AG09319 (cell line): ENCODE measurements at regions not wholly inside any gene's neighbourhood (a gene's known extent, or its start where the extent isn't known, plus 50 kb on each side); places are given as distances from the start of the nearest gene placed in this dataset.

Experiments
- DNase-seq: peaks from one replicate; pipeline ENCODE4 v3.0.0-alpha.2; 2010; ENCODE audit warnings: low read depth; ENCODE audit errors: extremely low read depth
- TF ChIP-seq, protein P1 (sequence below): IDR thresholded peaks from 2 replicates; pipeline ENCODE4 v1.5.1; 2011; ENCODE audit warnings: low read depth, mild to moderate bottlenecking, inconsistent platforms, low read length, moderate library complexity

DNA sequence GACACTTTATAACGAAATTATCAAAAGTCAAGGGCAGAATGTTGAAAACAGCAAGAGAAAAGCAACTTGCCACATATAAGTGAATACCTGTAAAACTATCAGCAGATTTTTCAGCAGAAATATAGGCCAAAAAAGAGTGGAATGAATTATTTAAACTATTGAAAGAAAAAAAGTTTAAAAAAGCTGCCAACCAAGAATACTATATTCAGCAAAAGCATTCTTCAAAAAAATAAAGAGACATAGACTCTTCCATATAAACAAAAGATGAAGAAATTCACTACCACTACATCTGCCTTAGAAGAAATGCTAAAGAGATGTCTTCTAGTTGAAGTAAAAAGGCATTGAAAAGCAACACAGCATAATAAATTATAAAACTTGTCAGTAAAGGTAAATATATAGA, 80.6 kb upstream of the CPNE8 start:
- no peak for DNase-seq
- TF ChIP-seq, protein P1, sequence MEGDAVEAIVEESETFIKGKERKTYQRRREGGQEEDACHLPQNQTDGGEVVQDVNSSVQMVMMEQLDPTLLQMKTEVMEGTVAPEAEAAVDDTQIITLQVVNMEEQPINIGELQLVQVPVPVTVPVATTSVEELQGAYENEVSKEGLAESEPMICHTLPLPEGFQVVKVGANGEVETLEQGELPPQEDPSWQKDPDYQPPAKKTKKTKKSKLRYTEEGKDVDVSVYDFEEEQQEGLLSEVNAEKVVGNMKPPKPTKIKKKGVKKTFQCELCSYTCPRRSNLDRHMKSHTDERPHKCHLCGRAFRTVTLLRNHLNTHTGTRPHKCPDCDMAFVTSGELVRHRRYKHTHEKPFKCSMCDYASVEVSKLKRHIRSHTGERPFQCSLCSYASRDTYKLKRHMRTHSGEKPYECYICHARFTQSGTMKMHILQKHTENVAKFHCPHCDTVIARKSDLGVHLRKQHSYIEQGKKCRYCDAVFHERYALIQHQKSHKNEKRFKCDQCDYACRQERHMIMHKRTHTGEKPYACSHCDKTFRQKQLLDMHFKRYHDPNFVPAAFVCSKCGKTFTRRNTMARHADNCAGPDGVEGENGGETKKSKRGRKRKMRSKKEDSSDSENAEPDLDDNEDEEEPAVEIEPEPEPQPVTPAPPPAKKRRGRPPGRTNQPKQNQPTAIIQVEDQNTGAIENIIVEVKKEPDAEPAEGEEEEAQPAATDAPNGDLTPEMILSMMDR = no peak

DNA sequence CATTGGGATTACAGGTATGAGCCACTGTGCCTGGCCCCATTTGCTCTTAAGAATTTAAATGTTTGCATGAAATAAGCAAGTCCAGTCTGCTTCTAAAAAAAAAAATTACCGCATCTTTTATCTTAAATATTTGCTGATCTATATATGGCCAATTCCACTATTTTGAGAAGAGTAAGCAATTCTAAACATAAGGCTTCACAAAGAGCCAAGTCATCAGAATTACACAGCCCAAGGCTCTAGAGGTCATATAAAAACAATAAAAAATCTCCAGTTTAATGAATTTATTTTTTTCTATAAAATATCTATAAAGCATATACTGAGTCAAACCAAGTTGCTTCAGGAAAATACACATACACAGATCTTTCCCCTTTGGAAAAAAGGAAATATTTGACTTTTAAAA, 79.0 kb upstream of the CPNE8 start:
- no peak for DNase-seq
- TF ChIP-seq, protein P1 = no peak

DNA sequence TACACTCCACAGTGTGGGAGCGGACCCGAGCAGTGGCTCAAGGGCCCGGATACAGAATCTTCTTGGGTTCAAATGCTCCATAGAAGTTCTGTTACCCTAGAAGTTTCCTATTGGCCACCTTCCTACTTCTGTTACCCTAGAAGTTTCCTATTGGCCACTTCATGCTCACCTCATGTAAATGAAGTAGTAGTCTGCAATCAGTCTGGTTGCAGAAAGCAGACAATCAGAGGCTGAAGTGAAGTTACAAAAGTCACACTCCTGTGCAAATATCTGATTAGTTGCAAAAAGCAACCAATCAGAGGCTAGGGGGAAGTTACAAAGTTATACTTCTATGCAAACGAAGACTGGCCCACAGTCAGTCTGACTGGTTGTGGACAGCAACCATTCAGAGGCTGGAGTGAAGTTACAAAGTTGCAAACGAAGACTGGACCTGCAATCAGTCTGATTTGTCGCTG, 77.8 kb upstream of the CPNE8 start:
- DNase-seq = no peak
- TF ChIP-seq, protein P1 = no peak

DNA sequence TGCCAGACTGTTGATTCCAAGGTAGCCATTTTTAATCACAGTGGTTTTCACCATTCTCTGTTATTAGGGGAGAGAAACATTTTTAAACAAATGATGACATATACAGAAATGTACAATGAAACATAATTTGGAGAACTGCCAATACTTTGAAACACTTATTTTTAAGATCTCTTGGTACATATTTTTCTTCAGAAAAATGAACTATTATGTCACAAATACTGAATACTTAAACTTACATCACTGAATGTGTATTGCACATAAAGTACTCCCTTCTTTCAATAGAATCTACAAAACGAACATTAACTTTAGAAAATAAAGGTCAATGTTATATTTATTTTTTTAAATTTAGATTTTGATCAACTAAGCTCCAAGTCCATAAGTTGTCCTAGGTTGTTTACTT, 71.7 kb upstream of the CPNE8 start:
- TF ChIP-seq, protein P1 = no peak
- no peak for DNase-seq

DNA sequence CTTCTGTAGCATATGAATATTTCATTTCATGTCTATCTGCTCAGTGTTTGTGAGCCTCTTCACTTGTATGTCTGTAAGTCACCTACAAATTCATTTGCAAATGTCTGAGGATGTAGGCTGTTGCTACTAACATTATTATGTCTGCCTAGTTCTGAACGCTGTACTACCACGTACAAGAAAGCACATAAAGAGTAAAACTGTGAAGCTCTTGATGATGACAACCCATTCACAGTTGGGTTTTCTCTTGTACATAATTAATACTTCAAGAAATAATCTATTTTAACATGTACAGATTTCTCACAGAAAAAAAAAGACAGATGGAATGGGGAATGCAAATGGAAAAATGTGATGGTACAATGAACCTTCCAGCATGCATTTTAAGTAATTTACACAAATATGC, 64.3 kb upstream of the CPNE8 start:
- TF ChIP-seq, protein P1 = no peak
- no peak for DNase-seq

DNA sequence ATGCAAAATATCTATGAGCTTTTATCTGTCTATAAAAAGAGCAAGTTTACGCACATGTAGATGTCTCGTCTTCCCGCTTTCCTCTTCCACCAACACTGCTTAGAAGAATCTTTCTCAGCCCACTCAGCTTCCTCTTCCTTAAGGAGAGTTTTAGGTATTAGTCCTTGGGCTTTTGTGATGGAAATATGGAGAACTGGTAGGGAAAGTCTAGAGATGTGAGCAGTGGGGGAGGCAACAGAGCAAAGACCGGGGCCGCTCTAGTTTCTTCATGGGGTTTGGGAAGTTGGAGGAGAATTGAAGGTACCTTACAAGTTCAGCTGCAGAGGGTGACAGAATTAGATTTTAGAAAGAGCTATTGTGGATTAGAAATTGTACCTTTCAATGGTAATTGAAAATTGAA, 56.3 kb upstream of the CPNE8 start:
- no peak for DNase-seq
- TF ChIP-seq, protein P1 = no peak

DNA sequence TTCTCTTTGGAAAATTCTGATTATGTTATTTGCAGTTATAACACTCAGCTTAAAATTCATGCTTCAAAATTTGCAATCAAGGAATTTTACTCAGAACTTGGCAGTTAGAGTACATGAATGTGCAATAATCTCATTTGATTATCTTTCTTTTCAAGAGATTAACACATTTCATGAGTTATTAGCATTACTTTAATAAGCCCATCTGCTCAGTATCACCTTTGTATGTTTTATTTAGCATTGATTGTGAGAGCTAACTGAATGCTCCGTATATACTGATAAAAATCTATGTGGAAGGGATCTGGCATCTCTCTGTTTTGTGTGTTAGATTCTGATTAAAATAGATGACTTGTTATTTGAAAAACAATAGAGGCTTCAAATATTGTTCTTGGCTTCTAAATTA, 55.6 kb upstream of the CPNE8 start:
- TF ChIP-seq, protein P1 = no peak
- no peak for DNase-seq
